K562 (cell line): ENCODE measurements at regions not wholly inside any gene's neighbourhood (a gene's known extent, or its start where the extent isn't known, plus 50 kb on each side); places are given as distances from the start of the nearest gene placed in this dataset.

Source experiments
- BRD4 ChIP-seq: fragments of 200-600 bp; sonication (generic); IDR thresholded peaks from 2 replicates; pipeline ENCODE4 v1.6.1; 2017; ENCODE audit warnings: inconsistent platforms
- C11orf30 ChIP-seq: fragments of 450-650 bp; IDR thresholded peaks from 2 replicates; pipeline ENCODE4 v1.6.1; 2016; ENCODE audit warnings: low read depth, mild to moderate bottlenecking
- EZH2 ChIP-seq: IDR thresholded peaks from 2 replicates; pipeline ENCODE4 v1.6.1; 2012; ENCODE audit warnings: low read depth, mild to moderate bottlenecking, inconsistent platforms, low read length, borderline replicate concordance
- MAX ChIP-seq: sonication (generic); formaldehyde crosslinking; IDR thresholded peaks from 2 replicates; pipeline ENCODE4 v1.9.0; 2022; ENCODE audit warnings: mild to moderate bottlenecking, missing genetic modification reagents
- NCOA4 ChIP-seq: fragments of 450-650 bp; IDR thresholded peaks from 2 replicates; pipeline ENCODE4 v1.6.1; 2018; ENCODE audit warnings: mild to moderate bottlenecking; ENCODE audit not compliant: partially characterized antibody
- PRPF4 ChIP-seq: fragments of 200-400 bp; formaldehyde crosslinking; IDR thresholded peaks from one replicate; pipeline ENCODE4 v1.6.1; 2017; ENCODE audit warnings: low read length, low read depth, mild to moderate bottlenecking; ENCODE audit not compliant: insufficient read depth, poor library complexity, severe bottlenecking
- SRF ChIP-seq, 2 experiments: fragments of 250-450, 450-650 bp in 1 of 2; sonication (Bioruptor Pico) in 1 of 2; sonication (generic) in 1 of 2; formaldehyde crosslinking; IDR thresholded peaks; 2 replicates each; pipeline versions ENCODE4 v1.5.0 to v1.5.1; 2020 to 2022; ENCODE audit warnings: mild to moderate bottlenecking in 1 of 2, missing genetic modification reagents in 1 of 2
- TEAD1 ChIP-seq, 2 experiments: fragments of 450-650 bp in 1 of 2; sonication (generic) in 1 of 2; formaldehyde crosslinking; IDR thresholded peaks; 2 replicates each; pipeline versions ENCODE4 v1.4.0 to v1.8.0; 2020 to 2022; ENCODE audit warnings: mild to moderate bottlenecking in 2 of 2, missing genetic modification reagents in 1 of 2
- ZBTB43 ChIP-seq: sonication (generic); formaldehyde crosslinking; IDR thresholded peaks from 2 replicates; pipeline ENCODE4 v1.8.0; 2023; ENCODE audit warnings: mild to moderate bottlenecking, missing genetic modification reagents
- ZNF274 ChIP-seq: IDR thresholded peaks from 2 replicates; pipeline ENCODE4 v1.6.1; 2011; ENCODE audit warnings: low read depth, mild to moderate bottlenecking, low read length, moderate library complexity, borderline replicate concordance
- ZNF584 ChIP-seq: fragments of 200-800 bp; sonication (Bioruptor generic); IDR thresholded peaks from 2 replicates; pipeline ENCODE4 v1.6.1; 2016; ENCODE audit warnings: low read depth, mild to moderate bottlenecking, missing genetic modification characterization, missing compliant biosample characterization
- TF ChIP-seq, protein P1 (sequence below), 3 experiments: IDR thresholded peaks in 2 of 3; conservative IDR thresholded peaks in 1 of 3; 2 replicates each; pipeline ENCODE4 v1.5.1; 2011 to 2012; ENCODE audit warnings: low read length in 3 of 3, mild to moderate bottlenecking in 3 of 3, control low read depth in 2 of 3, improper control_type of control experiment in 1 of 3, inconsistent platforms in 1 of 3, low read depth in 1 of 3, mixed read lengths in 1 of 3, moderate library complexity in 1 of 3; ENCODE audit not compliant: insufficient read depth in 2 of 3

GRCh38 chr1:3968851-3969250 is 68.8 kb upstream of the C1orf174 start:
- TF ChIP-seq ZNF274 (no peak), PRPF4 (no peak), SRF (CRISPR knock-in tag; IDR thresholded peaks at IDR 0.05) (no peak), EZH2 (no peak), NCOA4 (no peak), BRD4 (no peak), TEAD1 (CRISPR knock-in tag; IDR thresholded peaks at IDR 0.05) (no peak), ZNF584 (no peak), C11orf30 (no peak), MAX (CRISPR knock-in tag) (no peak), ZBTB43 (no peak)
- TF ChIP-seq, protein P1, sequence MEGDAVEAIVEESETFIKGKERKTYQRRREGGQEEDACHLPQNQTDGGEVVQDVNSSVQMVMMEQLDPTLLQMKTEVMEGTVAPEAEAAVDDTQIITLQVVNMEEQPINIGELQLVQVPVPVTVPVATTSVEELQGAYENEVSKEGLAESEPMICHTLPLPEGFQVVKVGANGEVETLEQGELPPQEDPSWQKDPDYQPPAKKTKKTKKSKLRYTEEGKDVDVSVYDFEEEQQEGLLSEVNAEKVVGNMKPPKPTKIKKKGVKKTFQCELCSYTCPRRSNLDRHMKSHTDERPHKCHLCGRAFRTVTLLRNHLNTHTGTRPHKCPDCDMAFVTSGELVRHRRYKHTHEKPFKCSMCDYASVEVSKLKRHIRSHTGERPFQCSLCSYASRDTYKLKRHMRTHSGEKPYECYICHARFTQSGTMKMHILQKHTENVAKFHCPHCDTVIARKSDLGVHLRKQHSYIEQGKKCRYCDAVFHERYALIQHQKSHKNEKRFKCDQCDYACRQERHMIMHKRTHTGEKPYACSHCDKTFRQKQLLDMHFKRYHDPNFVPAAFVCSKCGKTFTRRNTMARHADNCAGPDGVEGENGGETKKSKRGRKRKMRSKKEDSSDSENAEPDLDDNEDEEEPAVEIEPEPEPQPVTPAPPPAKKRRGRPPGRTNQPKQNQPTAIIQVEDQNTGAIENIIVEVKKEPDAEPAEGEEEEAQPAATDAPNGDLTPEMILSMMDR (IDR thresholded peaks at IDR 0.05 in 2 of 3, conservative IDR thresholded peaks at IDR 0.05 in 1 of 3; ENCODE audit: insufficient read depth in 2 of 3, low read depth in 1 of 3, low read length in 3 of 3), result no peak
